ENCODE measurements at regions not wholly inside any gene's neighbourhood (a gene's known extent, or its start where the extent isn't known, plus 50 kb on each side); places are given as distances from the start of the nearest gene placed in this dataset.

- TF ChIP-seq, protein P1, sequence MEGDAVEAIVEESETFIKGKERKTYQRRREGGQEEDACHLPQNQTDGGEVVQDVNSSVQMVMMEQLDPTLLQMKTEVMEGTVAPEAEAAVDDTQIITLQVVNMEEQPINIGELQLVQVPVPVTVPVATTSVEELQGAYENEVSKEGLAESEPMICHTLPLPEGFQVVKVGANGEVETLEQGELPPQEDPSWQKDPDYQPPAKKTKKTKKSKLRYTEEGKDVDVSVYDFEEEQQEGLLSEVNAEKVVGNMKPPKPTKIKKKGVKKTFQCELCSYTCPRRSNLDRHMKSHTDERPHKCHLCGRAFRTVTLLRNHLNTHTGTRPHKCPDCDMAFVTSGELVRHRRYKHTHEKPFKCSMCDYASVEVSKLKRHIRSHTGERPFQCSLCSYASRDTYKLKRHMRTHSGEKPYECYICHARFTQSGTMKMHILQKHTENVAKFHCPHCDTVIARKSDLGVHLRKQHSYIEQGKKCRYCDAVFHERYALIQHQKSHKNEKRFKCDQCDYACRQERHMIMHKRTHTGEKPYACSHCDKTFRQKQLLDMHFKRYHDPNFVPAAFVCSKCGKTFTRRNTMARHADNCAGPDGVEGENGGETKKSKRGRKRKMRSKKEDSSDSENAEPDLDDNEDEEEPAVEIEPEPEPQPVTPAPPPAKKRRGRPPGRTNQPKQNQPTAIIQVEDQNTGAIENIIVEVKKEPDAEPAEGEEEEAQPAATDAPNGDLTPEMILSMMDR (IDR thresholded peaks at IDR 0.05 in 4 of 5, conservative IDR thresholded peaks at IDR 0.05 in 1 of 5), result no peak
- TF ChIP-seq POLR2A (IDR thresholded peaks at IDR 0.05), result no peak
Measured at GRCh38 chr2:18800240-18800971, 211.0 kb upstream of the NT5C1B start.
